Tibial artery (tissue), 4 donors: ENCODE measurements at regions not wholly inside any gene's neighbourhood (a gene's known extent, or its start where the extent isn't known, plus 50 kb on each side); places are given as distances from the start of the nearest gene placed in this dataset.
"Not testable (repeated sequence)": the region's sequence is repeated elsewhere in the genome, so short reads cannot be mapped to it uniquely, and the experiment has no call there.

Experiments
- DNase-seq, 2 donors: peaks; one replicate each; pipeline ENCODE4 v3.0.0-alpha.2; 2019
- H3K27ac ChIP-seq, 2 donors: fragments of 200-600 bp; sonication (generic) in 1 of 2; 1 replicate in 1 of 2; 2 replicates in 1 of 2; pipeline ENCODE4 v1.5.1; 2018 to 2019; ENCODE audit warnings: mild to moderate bottlenecking in 1 of 2
- H3K27me3 ChIP-seq, 2 donors: fragments of 200-600 bp; sonication (generic) in 1 of 2; one replicate each; pipeline versions ENCODE4 v1.5.1 to v1.6.0; 2016 to 2019
- H3K36me3 ChIP-seq, 3 donors: fragments of 200-600 bp; sonication (generic) in 2 of 3; one replicate each; pipeline ENCODE4 v1.5.1; 2016 to 2019; ENCODE audit warnings: mild to moderate bottlenecking in 2 of 3
- H3K4me1 ChIP-seq, 4 donors: fragments of 200-600 bp; sonication (generic) in 2 of 4; 1 replicate in 3 of 4; 2 replicates in 1 of 4; pipeline ENCODE4 v1.5.1; 2016 to 2019
- H3K4me3 ChIP-seq, 2 donors: fragments of 200-600 bp; sonication (generic) in 1 of 2; 1 replicate in 1 of 2; 2 replicates in 1 of 2; pipeline ENCODE4 v1.5.1; 2018 to 2019; ENCODE audit warnings: mild to moderate bottlenecking in 2 of 2
- H3K9me3 ChIP-seq, 3 donors: fragments of 200-600 bp; sonication (generic) in 1 of 3; one replicate each; pipeline ENCODE4 v1.5.1; 2016 to 2019
- intact Hi-C: fragments of 100-400 bp; cut with DNase I; formaldehyde crosslinking; loops from one replicate; pipeline ENCODE4 v1.15.0; 2023; ENCODE audit warnings: low total_unique reads
- TF ChIP-seq, protein P1 (sequence below), 2 experiments: fragments of 200-600 bp in 1 of 2; fragments of 450-650 bp in 1 of 2; IDR thresholded peaks; one replicate each; pipeline ENCODE4 v1.5.1; 2017 to 2019; ENCODE audit warnings: antibody characterized with exemption in 2 of 2, mild to moderate bottlenecking in 1 of 2, moderate library complexity in 1 of 2

DNA sequence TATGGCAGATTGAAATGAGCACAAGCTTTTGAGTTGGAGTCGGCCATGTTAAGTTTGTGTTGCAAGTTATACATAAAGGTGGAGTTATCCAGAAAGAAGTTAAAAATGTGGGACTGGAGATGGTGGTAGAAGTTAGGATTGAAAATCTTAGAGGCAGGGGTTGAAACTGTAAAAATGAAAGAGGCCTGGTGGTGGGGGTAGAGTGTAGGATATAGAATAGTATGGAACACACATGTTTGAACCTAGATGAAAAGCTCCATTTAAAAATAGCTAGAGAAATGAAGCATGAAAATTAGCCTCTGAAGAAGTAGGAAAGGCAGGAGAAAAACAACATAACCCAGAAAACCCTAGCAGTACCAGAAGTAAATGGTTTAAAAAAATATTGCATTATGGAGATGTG lies 131.8 kb upstream of the ENPEP start:
- Histone ChIP-seq H3K27ac (no peak overlapping the region), H3K9me3 (no peaks in the 10 kb centered on the region), H3K27me3 (no peaks in the 10 kb centered on the region), H3K4me3 (no peak overlapping the region), H3K4me1 (no peaks in the 10 kb centered on the region), H3K36me3 (no peaks in the 10 kb centered on the region)
- TF ChIP-seq, protein P1, sequence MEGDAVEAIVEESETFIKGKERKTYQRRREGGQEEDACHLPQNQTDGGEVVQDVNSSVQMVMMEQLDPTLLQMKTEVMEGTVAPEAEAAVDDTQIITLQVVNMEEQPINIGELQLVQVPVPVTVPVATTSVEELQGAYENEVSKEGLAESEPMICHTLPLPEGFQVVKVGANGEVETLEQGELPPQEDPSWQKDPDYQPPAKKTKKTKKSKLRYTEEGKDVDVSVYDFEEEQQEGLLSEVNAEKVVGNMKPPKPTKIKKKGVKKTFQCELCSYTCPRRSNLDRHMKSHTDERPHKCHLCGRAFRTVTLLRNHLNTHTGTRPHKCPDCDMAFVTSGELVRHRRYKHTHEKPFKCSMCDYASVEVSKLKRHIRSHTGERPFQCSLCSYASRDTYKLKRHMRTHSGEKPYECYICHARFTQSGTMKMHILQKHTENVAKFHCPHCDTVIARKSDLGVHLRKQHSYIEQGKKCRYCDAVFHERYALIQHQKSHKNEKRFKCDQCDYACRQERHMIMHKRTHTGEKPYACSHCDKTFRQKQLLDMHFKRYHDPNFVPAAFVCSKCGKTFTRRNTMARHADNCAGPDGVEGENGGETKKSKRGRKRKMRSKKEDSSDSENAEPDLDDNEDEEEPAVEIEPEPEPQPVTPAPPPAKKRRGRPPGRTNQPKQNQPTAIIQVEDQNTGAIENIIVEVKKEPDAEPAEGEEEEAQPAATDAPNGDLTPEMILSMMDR (IDR thresholded peaks at IDR 0.05): peak in 1 of 2 experiments; percentile 4
- intact Hi-C loops: no loop called here
- no peak for DNase-seq

GRCh38 chr4:110343534-110343933 lies 132.4 kb upstream of the ENPEP start:
- Histone ChIP-seq H3K4me3 (no peak overlapping the region), H3K27me3 (no peaks in the 10 kb centered on the region), H3K4me1 (no peaks in the 10 kb centered on the region), H3K9me3 (no peaks in the 10 kb centered on the region), H3K36me3 (no peaks in the 10 kb centered on the region), H3K27ac (no peak overlapping the region)
- intact Hi-C loops: no loop called here
- DNase-seq: no peak
- TF ChIP-seq, protein P1 (IDR thresholded peaks at IDR 0.05): no peak

DNA sequence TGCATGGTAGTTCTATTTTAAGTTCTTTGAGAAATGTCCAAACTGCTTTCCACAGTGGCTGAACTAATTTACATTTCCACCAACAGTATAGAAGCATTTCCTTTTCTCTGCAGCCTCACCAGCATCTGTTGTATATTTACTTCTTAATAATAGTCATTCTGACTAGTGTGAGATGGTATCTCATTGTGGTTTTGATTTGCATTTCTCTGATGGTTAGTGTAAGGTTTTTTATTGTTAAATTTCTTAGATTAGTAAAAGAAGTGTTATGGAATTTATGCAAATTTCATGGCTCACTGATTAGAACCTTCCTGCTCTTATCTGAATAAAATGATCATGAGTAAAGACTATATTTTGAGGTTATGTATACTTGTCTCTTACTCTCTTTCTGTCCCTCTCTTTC lies 134.8 kb upstream of the ENPEP start:
- H3K4me1 ChIP-seq, H3K27me3 ChIP-seq, H3K4me3 ChIP-seq, DNase-seq, intact Hi-C loops, H3K27ac ChIP-seq, H3K9me3 ChIP-seq, H3K36me3 ChIP-seq: not testable (repeated sequence)

DNA sequence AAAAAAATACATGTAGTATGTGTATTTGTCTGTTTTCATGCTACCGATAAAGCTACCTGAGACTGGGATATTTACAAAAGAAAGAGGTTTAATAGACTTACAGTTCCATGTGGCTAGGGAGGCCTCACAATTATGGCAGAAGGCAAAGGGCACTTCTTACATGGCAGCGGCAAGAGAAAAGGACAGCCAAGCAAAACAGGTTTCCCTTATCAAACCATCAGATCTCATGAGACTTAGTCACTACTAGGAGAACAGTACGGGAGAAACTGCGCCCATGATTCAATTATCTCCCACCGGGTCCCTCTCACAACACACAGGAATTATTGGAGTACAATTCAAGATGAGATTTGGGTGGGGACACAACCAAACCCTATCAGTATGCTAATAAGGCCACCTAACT lies 137.0 kb upstream of the ELOVL6 start:
- Histone ChIP-seq H3K27ac (no peak overlapping the region), H3K36me3 (no peaks in the 10 kb centered on the region), H3K27me3 (no peaks in the 10 kb centered on the region), H3K9me3 (no peaks in the 10 kb centered on the region), H3K4me1 (no peaks in the 10 kb centered on the region), H3K4me3 (no peak overlapping the region)
- intact Hi-C loops: no loop called here
- TF ChIP-seq, protein P1 (IDR thresholded peaks at IDR 0.05): no peak
- DNase-seq: no peak

GRCh38 chr4:110332483-110332882 lies 134.1 kb upstream of the ELOVL6 start:
- no peaks in the 10 kb centered on the region for H3K27me3 ChIP-seq
- DNase-seq: no peak
- no peaks in the 10 kb centered on the region for H3K4me1 ChIP-seq
- H3K9me3 ChIP-seq: no peaks in the 10 kb centered on the region
- H3K4me3 ChIP-seq: no peak overlapping the region
- TF ChIP-seq, protein P1 (IDR thresholded peaks at IDR 0.05): no peak
- no peaks in the 10 kb centered on the region for H3K36me3 ChIP-seq
- intact Hi-C loops: no loop called here
- no peak overlapping the region for H3K27ac ChIP-seq

- H3K4me1 ChIP-seq, H3K27me3 ChIP-seq, H3K9me3 ChIP-seq, H3K36me3 ChIP-seq, H3K4me3 ChIP-seq, H3K27ac ChIP-seq, intact Hi-C loops, DNase-seq: not testable (repeated sequence)
These were observed 128.0 kb upstream of the ELOVL6 start for GRCh38 chr4:110326426-110326825.

- Histone ChIP-seq H3K27me3 (no peaks in the 10 kb centered on the region), H3K4me1 (no peaks in the 10 kb centered on the region), H3K27ac (no peak overlapping the region), H3K9me3 (no peaks in the 10 kb centered on the region), H3K36me3 (no peaks in the 10 kb centered on the region), H3K4me3 (no peak overlapping the region)
- intact Hi-C loops: no loop called here
- TF ChIP-seq, protein P1 (IDR thresholded peaks at IDR 0.05): no peak
- no peak for DNase-seq
These were observed 112.4 kb upstream of the ELOVL6 start for GRCh38 chr4:110310795-110311194.
